ENCODE measurements at regions not wholly inside any gene's neighbourhood (a gene's known extent, or its start where the extent isn't known, plus 50 kb on each side); places are given as distances from the start of the nearest gene placed in this dataset.

GRCh38 chr14:86955771-86956354 lies 1037.1 kb downstream of the GALC start:
- H3K27ac ChIP-seq: no peak overlapping the region
- no peak for DNase-seq
- TF ChIP-seq POLR2A (IDR thresholded peaks at IDR 0.05): no peak
- TF ChIP-seq CTCF (IDR thresholded peaks at IDR 0.05): no peak
- H3K9me3 ChIP-seq: no peaks in the 10 kb centered on the region
- WGBS (ENCODE audit: insufficient coverage, low coverage, low lambda C conversion rate, missing lambda C conversion rate): 30% methylated on average over 5 of the region's 5 CpGs
- ATAC-seq: no peak
- no peaks in the 10 kb centered on the region for H3K4me1 ChIP-seq
- no peaks in the 10 kb centered on the region for H3K36me3 ChIP-seq
- no peak overlapping the region for H3K4me3 ChIP-seq
- H3K27me3 ChIP-seq: no peaks in the 10 kb centered on the region
- intact Hi-C loops (cut with DNase I): no loop called here

DNA sequence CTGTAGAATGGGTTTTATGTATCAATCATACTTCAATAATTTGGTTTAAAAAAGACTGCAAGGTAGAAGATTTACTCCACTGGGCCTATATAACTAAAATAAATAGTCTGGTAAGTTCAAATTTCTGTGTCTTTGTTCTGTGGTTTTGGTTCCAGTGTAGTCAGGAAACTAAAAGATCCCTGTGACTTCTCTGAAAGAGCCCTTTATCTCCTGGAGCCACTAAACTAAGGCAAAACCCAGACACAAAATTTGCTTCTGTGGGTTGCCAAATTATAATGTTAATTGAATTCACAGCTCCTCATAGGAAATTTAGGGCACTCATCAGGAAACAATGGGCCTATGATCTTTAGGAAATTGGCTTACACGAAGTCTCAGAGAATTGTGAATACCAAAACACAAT lies 1038.4 kb downstream of the GALC start:
- Histone ChIP-seq H3K4me1 (no peaks in the 10 kb centered on the region), H3K4me3 (no peak overlapping the region), H3K9me3 (no peaks in the 10 kb centered on the region), H3K27me3 (no peaks in the 10 kb centered on the region), H3K27ac (no peak overlapping the region), H3K36me3 (no peaks in the 10 kb centered on the region)
- intact Hi-C loops (cut with DNase I): no loop called here
- TF ChIP-seq POLR2A (IDR thresholded peaks at IDR 0.05) (no peak), CTCF (IDR thresholded peaks at IDR 0.05) (no peak)
- WGBS (ENCODE audit: insufficient coverage, low coverage, low lambda C conversion rate, missing lambda C conversion rate): 22% methylated on average over 1 of the region's 1 CpG
- no peak for ATAC-seq
- no peak for DNase-seq

GRCh38 chr14:86946446-86946845 lies 1046.5 kb downstream of the GALC start:
- H3K27me3 ChIP-seq: no peaks in the 10 kb centered on the region
- no peak overlapping the region for H3K27ac ChIP-seq
- DNase-seq (no peak), ATAC-seq (no peak)
- no peaks in the 10 kb centered on the region for H3K4me1 ChIP-seq
- H3K36me3 ChIP-seq: no peaks in the 10 kb centered on the region
- intact Hi-C loops (cut with DNase I): no loop called here
- WGBS (ENCODE audit: insufficient coverage, low coverage, low lambda C conversion rate, missing lambda C conversion rate): no CpG with 5 or more reads among the region's 3 CpGs
- H3K4me3 ChIP-seq: no peak overlapping the region
- TF ChIP-seq POLR2A (IDR thresholded peaks at IDR 0.05) (no peak), CTCF (IDR thresholded peaks at IDR 0.05) (no peak)
- no peaks in the 10 kb centered on the region for H3K9me3 ChIP-seq

DNA sequence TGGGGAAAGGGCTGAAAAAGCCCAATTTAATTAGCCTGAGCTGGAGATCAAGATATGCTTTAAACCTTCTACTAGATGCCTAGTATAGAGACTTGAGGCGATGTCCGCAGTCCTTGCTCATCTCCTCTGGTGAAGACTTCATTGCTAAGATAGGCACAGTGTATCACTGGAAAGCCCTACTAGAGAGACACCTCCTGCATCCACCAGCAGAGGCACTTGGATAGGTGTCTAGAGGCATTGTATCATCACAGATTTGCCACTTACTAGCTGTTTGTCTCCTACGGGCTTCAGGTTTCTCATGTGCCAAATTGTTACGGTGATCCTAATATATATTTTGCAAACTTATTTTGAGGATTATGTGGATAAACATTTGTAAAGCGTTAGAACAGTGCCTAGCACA lies 1048.5 kb downstream of the GALC start:
- WGBS (ENCODE audit: insufficient coverage, low coverage, low lambda C conversion rate, missing lambda C conversion rate): 67% methylated on average over 5 of the region's 5 CpGs
- TF ChIP-seq POLR2A (IDR thresholded peaks at IDR 0.05) (no peak), CTCF (IDR thresholded peaks at IDR 0.05) (no peak)
- Histone ChIP-seq H3K27ac (no peak overlapping the region), H3K27me3 (no peaks in the 10 kb centered on the region), H3K4me1 (no peaks in the 10 kb centered on the region), H3K36me3 (no peaks in the 10 kb centered on the region), H3K9me3 (no peaks in the 10 kb centered on the region), H3K4me3 (no peak overlapping the region)
- no peak for ATAC-seq
- no peak for DNase-seq
- intact Hi-C loops (cut with DNase I): no loop called here

All from right lobe of liver (tissue), 6 donors.